DND-41 (cell line): ENCODE measurements at regions not wholly inside any gene's neighbourhood (a gene's known extent, or its start where the extent isn't known, plus 50 kb on each side); places are given as distances from the start of the nearest gene placed in this dataset.

ENCODE experiments used
- ATAC-seq: fragments of 200-7000 bp; cut with Tn5 transposase; 3 replicates; pipeline ENCODE4 v1.9.1; 2021; ENCODE audit warnings: low read depth; ENCODE audit not compliant: insufficient read depth
- DNase-seq: peaks from one replicate; pipeline ENCODE4 v3.0.0-alpha.2; 2020
- H2AFZ ChIP-seq: 2 replicates; pipeline ENCODE4 v1.6.0; 2012; ENCODE audit warnings: low read depth, low read length
- H3K27ac ChIP-seq: 2 replicates; pipeline ENCODE4 v1.5.1; 2012; ENCODE audit warnings: low read length, inconsistent platforms
- H3K27me3 ChIP-seq: fragments of 200-600 bp; sonication (generic); 2 replicates; pipeline ENCODE4 v1.6.0; 2012; ENCODE audit warnings: low read length, mild to moderate bottlenecking, inconsistent platforms; ENCODE audit not compliant: insufficient read depth, poor library complexity
- H3K36me3 ChIP-seq: 2 replicates; pipeline ENCODE4 v1.5.1; 2012; ENCODE audit warnings: low read length, inconsistent platforms; ENCODE audit not compliant: insufficient read depth
- H3K4me1 ChIP-seq: 2 replicates; pipeline ENCODE4 v1.5.1; 2012; ENCODE audit warnings: mild to moderate bottlenecking, low read length; ENCODE audit not compliant: insufficient read depth
- H3K4me2 ChIP-seq: 2 replicates; pipeline ENCODE4 v1.6.0; 2012; ENCODE audit warnings: mild to moderate bottlenecking, moderate library complexity, low read length, inconsistent platforms; ENCODE audit not compliant: insufficient read depth
- H3K4me3 ChIP-seq, 2 experiments: fragments of 200-600 bp in 1 of 2; shearing (Covaris generic) in 1 of 2; 2 replicates each; pipeline ENCODE4 v1.5.1; 2012 to 2016; ENCODE audit warnings: inconsistent platforms in 2 of 2, low read length in 2 of 2, mild to moderate bottlenecking in 2 of 2, low read depth in 1 of 2, moderate library complexity in 1 of 2
- H3K79me2 ChIP-seq: 2 replicates; pipeline ENCODE4 v1.6.0; 2012; ENCODE audit warnings: low read length, inconsistent platforms; ENCODE audit not compliant: insufficient read depth
- H3K9ac ChIP-seq: 2 replicates; pipeline ENCODE4 v1.6.0; 2012; ENCODE audit warnings: low read depth, mild to moderate bottlenecking, inconsistent platforms, low read length, moderate library complexity
- H3K9me3 ChIP-seq: 2 replicates; pipeline ENCODE4 v1.5.1; 2012; ENCODE audit warnings: low read length, moderate library complexity, mild to moderate bottlenecking, inconsistent platforms; ENCODE audit not compliant: insufficient read depth, severe bottlenecking
- H4K20me1 ChIP-seq: 2 replicates; pipeline ENCODE4 v1.6.0; 2012; ENCODE audit warnings: low read length; ENCODE audit not compliant: insufficient read depth
- EZH2 ChIP-seq: IDR thresholded peaks from 3 replicates; pipeline ENCODE4 v1.6.1; 2012; ENCODE audit warnings: borderline replicate concordance, low read depth, mild to moderate bottlenecking, moderate library complexity, low read length, inconsistent platforms; ENCODE audit not compliant: severe bottlenecking
- TF ChIP-seq, protein P1 (sequence below): IDR thresholded peaks from 2 replicates; pipeline ENCODE4 v1.5.1; 2012; ENCODE audit warnings: borderline replicate concordance, low read length, moderate library complexity, mild to moderate bottlenecking; ENCODE audit not compliant: poor library complexity, severe bottlenecking; ENCODE audit errors: extremely low read depth

GRCh38 chr6:144778773-144779492 lies 493.8 kb downstream of the UTRN start:
- TF ChIP-seq, protein P1, sequence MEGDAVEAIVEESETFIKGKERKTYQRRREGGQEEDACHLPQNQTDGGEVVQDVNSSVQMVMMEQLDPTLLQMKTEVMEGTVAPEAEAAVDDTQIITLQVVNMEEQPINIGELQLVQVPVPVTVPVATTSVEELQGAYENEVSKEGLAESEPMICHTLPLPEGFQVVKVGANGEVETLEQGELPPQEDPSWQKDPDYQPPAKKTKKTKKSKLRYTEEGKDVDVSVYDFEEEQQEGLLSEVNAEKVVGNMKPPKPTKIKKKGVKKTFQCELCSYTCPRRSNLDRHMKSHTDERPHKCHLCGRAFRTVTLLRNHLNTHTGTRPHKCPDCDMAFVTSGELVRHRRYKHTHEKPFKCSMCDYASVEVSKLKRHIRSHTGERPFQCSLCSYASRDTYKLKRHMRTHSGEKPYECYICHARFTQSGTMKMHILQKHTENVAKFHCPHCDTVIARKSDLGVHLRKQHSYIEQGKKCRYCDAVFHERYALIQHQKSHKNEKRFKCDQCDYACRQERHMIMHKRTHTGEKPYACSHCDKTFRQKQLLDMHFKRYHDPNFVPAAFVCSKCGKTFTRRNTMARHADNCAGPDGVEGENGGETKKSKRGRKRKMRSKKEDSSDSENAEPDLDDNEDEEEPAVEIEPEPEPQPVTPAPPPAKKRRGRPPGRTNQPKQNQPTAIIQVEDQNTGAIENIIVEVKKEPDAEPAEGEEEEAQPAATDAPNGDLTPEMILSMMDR = peak; percentile 34
- no peak for TF ChIP-seq EZH2
- no peak overlapping the region for H3K4me3 ChIP-seq
- ATAC-seq = 0 out of 3 replicates have a peak, but pooled peaks have one; percentile 39
- H2AFZ ChIP-seq = no peak overlapping the region
- no peak overlapping the region for H3K4me2 ChIP-seq
- no peaks in the 10 kb centered on the region for H4K20me1 ChIP-seq
- H3K9me3 ChIP-seq = no peaks in the 10 kb centered on the region
- no peaks in the 10 kb centered on the region for H3K79me2 ChIP-seq
- H3K27ac ChIP-seq = no peak overlapping the region
- no peak for DNase-seq
- no peaks in the 10 kb centered on the region for H3K4me1 ChIP-seq
- H3K36me3 ChIP-seq = peaks cover 62% of the 10 kb centered on the region
- no peak overlapping the region for H3K9ac ChIP-seq
- no peaks in the 10 kb centered on the region for H3K27me3 ChIP-seq

DNA sequence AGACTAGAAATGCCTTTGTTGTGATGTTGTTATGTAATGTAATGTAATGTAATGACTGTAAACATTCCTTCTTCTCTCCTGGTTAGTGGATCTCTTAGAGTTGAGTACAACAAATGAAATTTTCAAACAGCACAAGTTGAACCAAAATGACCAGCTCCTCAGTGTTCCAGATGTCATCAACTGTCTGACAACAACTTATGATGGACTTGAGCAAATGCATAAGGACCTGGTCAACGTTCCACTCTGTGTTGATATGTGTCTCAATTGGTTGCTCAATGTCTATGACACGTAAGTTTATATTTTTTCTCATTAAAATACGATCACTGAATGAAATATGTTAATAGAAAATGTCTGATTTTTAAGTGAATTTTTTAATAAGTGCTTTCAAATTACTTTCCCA lies 496.7 kb downstream of the UTRN start:
- no peak overlapping the region for H3K4me3 ChIP-seq
- no peaks in the 10 kb centered on the region for H3K4me1 ChIP-seq
- H4K20me1 ChIP-seq = no peaks in the 10 kb centered on the region; the same call in 1 of the 2 replicates
- H3K79me2 ChIP-seq = no peaks in the 10 kb centered on the region
- ATAC-seq (no peak), DNase-seq (no peak)
- H3K9me3 ChIP-seq = no peaks in the 10 kb centered on the region
- H3K4me2 ChIP-seq = no peak overlapping the region
- H3K27me3 ChIP-seq = no peaks in the 10 kb centered on the region
- TF ChIP-seq EZH2 = no peak
- TF ChIP-seq, protein P1 = no peak
- no peak overlapping the region for H3K27ac ChIP-seq
- peaks cover 53% of the 10 kb centered on the region for H3K36me3 ChIP-seq
- no peak overlapping the region for H2AFZ ChIP-seq
- no peak overlapping the region for H3K9ac ChIP-seq

DNA sequence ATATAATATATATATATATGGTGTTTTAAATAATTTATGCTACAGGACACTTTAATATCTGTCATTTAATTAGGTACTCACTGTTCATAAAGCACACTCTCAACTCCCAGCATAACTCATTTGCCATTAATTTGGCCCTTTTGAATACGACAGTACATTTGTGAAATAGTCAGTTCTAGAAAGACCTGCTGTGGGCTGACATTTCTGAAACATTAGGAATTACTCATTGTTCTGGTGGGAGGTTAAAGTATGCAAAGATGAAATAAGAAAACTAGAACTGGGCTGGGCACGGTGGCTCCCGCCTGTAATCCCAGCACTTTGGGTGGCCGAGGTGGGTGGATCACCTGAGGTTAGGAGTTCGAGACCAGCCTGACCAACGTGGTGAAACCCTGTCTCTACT lies 497.5 kb downstream of the UTRN start:
- Histone ChIP-seq H2AFZ (no peak overlapping the region), H3K4me1 (no peaks in the 10 kb centered on the region), H3K36me3 (peaks cover 54% of the 10 kb centered on the region), H3K4me3 (no peak overlapping the region), H3K27me3 (no peaks in the 10 kb centered on the region), H4K20me1 (no peaks in the 10 kb centered on the region; the same call in 1 of the 2 replicates), H3K79me2 (no peaks in the 10 kb centered on the region), H3K9me3 (no peaks in the 10 kb centered on the region), H3K4me2 (no peak overlapping the region), H3K27ac (no peak overlapping the region), H3K9ac (no peak overlapping the region)
- no peak for TF ChIP-seq EZH2
- TF ChIP-seq, protein P1 = no peak
- DNase-seq = no peak
- ATAC-seq = no peak
